NCI-H510A (cell line): ENCODE measurements at regions not wholly inside any gene's neighbourhood (a gene's known extent, or its start where the extent isn't known, plus 50 kb on each side); places are given as distances from the start of the nearest gene placed in this dataset.
"Not testable (repeated sequence)": the region's sequence is repeated elsewhere in the genome, so short reads cannot be mapped to it uniquely, and the experiment has no call there.

Experiments
- DNase-seq: peaks from one replicate; lab custom pipeline; 2025; lab: John Stamatoyannopoulos, UW

DNA sequence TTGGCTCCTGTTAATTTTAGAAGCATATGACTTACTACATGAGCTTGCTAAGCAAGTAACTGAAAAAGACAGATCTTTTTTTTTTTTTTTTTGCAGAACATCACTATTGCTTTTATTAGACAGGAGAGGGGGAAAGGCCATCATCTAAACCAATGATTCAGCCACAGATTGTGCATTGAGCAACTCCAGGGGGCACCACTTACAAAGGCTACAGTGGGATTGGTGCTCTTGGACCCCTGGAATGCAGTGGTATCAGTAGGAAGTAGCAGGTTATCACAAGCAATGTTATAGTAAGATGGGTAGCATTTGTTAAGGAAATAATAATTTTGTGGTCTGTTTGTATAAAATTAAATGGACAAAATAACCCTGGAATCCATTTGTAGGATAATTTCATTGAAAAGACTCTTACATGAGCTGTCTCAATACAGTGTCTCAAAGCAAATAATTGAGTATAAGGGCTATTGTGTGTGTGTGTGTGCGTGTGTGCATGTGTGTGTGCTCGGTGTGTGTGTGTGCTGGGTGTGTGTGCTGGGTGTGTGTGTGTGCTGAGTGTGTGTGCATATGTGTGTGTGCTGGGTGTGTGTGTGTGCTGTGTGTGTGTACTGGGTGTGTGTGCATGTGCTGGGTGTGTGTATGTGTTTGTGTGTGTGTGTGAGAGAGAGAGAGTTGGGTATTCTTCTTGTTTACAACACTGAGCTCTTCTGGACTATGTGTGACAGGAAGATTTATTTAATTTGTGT lies 296.3 kb downstream of the PCDH7 start:
- no peak for DNase-seq

DNA sequence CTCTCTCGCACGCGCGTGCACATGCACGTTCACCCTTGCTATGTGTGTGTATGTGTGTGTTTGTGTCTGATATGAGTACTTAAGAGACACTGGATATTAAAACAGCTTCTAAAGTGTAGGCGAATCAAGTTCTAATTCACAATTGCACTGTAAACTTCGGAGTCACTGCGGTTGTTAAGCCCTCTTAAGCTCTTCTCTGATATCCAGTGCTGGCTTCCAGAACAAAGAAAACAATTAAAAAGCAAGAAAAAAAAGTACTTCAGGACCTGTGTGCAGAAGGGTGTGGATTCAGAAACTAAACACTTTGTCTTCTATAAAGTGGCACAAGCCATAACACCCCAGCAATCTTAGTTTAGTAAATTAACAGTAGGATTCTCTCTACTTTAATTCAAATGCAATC lies 300.2 kb downstream of the PCDH7 start:
- DNase-seq = no peak

GRCh38 chr4:31021008-31021407 lies 300.8 kb downstream of the PCDH7 start:
- no peak for DNase-seq

- DNase-seq = no peak
Observed at GRCh38 chr4:31022702-31023101, 302.5 kb downstream of the PCDH7 start.

DNA sequence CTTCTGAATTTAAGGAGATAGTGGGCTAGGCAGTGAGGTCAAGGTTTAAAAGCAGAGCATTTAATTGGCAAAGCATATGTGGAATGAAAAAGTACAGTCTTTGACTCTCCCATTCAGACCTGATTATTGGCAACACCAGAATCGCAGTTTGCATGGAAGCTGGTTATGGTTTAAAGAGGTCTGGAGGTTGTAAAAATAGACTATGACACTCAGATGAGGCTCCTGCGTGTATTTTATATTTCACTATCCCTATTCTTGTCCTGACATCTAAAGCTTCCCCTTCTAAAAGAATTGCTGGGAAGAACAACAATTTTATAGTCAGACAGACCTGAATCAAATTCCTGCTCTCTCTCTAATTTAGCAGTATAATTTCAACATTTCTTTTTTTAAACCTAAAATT lies 302.9 kb downstream of the PCDH7 start:
- no peak for DNase-seq

GRCh38 chr4:31023742-31024141 lies 303.6 kb downstream of the PCDH7 start:
- no peak for DNase-seq

DNA sequence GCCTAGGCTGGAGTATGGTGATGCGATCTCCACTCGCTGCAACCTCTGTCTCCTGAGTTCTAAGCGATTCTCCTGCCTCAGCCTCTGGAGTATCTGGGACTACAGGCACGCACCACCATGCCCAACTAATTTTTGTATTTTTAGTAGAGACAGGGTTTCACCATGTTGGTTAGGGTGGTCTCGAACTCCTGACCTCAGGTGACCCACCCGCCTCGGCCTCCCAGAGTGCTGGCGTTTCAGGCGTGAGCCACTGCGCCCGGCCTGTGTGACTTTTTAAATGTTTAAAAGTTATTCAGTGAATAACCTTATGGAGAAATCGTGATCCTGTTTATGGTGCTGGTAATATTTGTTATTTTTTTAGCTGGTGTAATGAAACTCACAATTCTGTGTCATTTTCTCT lies 304.6 kb downstream of the PCDH7 start:
- not testable (repeated sequence) for DNase-seq

DNA sequence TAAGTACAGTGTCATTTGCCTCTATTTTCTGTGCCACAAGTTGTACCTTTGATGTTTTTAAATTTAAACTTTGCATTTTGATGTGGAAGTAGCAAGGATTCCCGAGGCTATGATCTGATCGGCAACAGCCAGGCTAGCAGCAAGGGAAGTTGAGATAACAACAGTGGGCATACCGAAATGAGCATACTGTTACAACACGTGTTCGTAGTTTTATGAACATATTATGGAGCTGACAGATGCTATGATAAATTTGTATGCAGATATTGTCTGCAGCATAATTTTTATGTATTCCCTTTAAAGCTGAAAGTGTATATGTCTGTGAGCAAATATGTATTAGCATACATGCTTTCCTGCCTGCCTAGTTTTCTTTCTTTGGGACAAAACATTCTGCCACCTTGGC lies 306.1 kb downstream of the PCDH7 start:
- DNase-seq = no peak

DNA sequence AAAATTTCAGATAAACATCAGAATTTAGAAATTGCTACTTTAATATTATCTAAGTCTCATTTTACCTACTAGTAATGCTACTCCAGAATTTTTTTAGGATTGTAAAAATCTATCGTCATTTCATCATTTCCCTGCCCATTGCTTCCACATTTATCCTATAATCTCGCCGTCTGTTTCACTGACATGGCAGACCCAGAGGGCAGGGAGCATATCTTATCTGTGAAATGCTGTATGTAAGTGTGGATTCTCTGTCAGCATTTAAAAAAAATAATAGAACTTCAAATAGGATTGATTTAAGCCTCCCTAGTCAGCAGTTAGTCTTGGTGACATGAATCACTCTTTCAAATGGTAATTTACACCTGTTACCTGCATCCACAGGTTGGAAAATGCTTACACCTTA lies 314.4 kb downstream of the PCDH7 start:
- no peak for DNase-seq

GRCh38 chr4:31035761-31036160 lies 315.6 kb downstream of the PCDH7 start:
- no peak for DNase-seq

- DNase-seq = no peak
Observed at GRCh38 chr4:31037703-31038102, 317.5 kb downstream of the PCDH7 start.

GRCh38 chr4:31039382-31039781 lies 319.2 kb downstream of the PCDH7 start:
- DNase-seq = no peak

DNA sequence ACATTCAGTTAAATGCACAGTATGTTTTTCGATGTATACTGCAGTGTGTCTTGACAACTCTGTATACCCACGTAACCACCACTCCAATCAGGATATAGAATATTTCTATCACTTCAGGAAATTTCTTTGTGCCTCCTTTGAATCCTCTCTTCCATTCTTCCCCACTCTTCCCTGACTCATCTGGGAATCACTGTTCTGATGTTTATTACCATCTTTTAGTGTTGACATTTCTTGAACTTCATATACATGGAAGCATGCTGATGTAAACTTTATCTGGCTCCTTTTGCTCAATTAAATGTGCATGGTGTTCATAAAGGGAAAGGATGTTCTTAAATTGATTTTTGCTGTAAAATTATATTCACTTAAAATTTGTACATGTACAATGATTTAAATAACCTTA lies 319.9 kb downstream of the PCDH7 start:
- no peak for DNase-seq

- DNase-seq = no peak
Observed at GRCh38 chr4:31041385-31041784, 321.2 kb downstream of the PCDH7 start.

- no peak for DNase-seq
Observed at GRCh38 chr4:31041853-31042252, 321.7 kb downstream of the PCDH7 start.

DNA sequence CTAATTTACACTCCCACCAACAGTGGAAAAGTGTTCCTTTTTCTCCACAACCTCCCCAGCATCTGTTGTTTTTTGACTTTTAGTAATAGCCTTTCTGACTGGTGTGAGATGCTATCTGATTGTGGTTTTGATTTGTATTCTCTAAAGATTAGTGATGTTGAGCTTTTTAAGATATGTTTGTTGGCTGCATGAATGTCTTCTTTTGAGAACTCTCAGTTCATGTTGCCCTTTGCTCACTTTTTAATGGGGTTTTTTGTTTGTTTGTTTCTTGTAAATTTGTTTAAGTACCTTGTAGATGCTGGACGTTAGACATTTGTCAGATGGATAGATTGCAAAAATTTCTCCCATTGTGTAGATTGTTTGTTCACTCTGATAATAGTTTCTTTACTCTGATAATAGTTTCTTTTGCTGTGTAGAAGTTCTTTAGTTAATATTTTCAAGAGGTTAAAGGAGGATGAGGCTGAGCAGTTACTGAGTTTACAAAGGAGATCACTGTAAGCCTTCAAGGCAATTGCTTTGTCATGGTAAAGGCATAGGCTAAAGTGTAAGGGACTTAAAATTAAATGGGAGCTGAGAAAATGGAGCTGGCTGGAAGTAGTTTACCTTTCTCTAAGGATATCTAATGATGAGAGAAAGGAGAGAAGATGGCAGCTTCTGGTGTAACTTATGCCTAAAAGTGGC lies 323.4 kb downstream of the PCDH7 start:
- DNase-seq = no peak

- DNase-seq = no peak
Observed at GRCh38 chr4:31045151-31045550, 325.0 kb downstream of the PCDH7 start.

DNA sequence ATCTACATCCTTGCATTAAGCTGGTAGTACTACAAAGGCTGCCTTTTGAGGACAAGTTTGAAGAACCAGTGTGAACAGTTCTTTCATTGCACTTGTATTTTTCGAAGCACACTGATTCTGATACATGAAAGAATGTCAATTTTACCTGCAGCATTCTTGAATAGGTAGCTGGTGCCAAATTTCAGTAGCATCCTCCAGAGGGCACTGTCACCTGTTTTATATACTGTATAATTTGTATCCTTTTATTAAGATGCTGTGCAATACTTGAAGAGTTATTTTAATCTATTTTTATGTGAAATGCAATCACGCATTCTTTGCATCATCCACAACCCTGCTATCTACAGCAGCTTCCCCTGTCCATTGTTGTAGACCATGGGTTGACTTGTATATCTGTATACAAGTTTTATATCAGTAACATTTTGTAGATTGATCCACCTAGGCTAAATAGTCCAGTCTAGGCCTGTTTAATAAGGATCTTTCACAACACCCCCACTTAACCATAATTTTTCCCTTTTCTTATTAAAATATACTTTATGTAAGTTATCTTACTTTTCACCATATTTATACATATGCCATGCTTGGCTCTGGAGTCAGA lies 325.7 kb downstream of the PCDH7 start:
- DNase-seq = peak; percentile 8

- no peak for DNase-seq
Observed at GRCh38 chr4:31051151-31051550, 331.0 kb downstream of the PCDH7 start.

- no peak for DNase-seq
Observed at GRCh38 chr4:31051565-31051964, 331.4 kb downstream of the PCDH7 start.

- no peak for DNase-seq
Observed at GRCh38 chr4:31052519-31052918, 332.4 kb downstream of the PCDH7 start.

DNA sequence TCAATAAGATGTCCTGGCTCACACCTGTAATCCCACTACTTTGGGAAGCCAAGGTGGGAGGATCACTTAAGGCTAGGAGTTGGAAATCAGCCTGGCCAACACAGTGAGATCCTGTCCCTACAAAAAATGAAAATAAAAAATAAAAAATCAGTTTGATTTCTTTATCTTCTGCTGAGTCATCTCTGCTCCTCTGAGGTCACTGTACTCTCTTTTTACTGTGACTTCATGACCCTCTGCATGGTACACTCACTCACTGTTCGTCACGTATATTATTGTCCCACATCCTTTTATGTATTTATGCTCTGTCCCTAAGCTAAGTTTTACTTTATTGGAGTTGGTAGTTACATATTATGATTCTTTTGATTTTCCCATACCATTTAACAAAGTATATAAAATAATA lies 333.3 kb downstream of the PCDH7 start:
- DNase-seq = no peak

DNA sequence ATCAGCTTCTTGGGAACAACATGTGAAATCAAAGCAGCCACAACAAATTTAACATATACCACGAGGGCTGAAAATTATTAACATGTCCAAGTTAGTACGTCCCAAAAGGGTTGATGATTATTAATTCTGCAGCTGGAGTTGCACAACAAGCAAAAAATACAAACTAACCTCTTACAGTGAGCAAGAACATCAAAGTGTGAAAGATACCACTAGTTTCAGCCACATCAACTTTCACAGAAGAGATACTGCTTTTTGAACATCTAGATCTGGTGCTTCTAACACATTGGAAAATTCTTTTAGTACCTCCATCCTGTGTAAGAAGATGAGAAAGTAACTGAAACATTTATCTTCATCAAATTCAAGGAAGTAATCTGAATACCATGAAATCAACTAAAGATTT lies 334.1 kb downstream of the PCDH7 start:
- DNase-seq = no peak
